ENCODE measurements at regions not wholly inside any gene's neighbourhood (a gene's known extent, or its start where the extent isn't known, plus 50 kb on each side); places are given as distances from the start of the nearest gene placed in this dataset.

DNA sequence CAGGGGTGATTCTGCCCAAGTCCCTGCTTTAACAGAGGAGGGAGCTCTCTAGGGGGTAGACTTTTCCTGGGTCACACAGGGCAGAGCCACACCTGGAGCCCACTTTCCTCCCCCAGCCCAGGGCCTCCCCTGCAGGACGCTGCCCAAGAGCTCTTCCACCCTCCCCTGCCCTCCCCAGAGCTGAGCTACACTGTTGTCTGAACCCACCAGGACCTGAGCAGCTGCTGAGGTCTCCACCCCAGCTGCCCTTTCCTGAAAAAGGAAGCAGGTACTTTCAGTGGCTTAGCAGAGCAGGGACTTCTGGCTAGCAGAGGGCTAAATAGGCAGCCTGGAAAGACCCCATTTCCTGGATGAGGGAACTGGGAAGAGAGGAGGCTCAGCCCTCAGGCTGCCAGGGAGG is 169.3 kb upstream of the ETV3 start:
- H3K27me3 ChIP-seq, result no peaks in the 10 kb centered on the region
- no peak for TF ChIP-seq POLR2A (IDR thresholded peaks at IDR 0.05)
- no peak for TF ChIP-seq CTCF (IDR thresholded peaks at IDR 0.05)
- no peak for TF ChIP-seq POLR2AphosphoS5 (IDR thresholded peaks at IDR 0.05)
- no peaks in the 10 kb centered on the region for H3K4me1 ChIP-seq
- DNase-seq (ENCODE audit: low spot score in 2 of 2), result no peak
- no peaks in the 10 kb centered on the region for H3K36me3 ChIP-seq
- no peak overlapping the region for H3K4me3 ChIP-seq
- no peak overlapping the region for H3K27ac ChIP-seq
- no peaks in the 10 kb centered on the region for H3K9me3 ChIP-seq
- intact Hi-C loops (cut with DNase I; ENCODE audit: low total_unique reads), result no loop called here

DNA sequence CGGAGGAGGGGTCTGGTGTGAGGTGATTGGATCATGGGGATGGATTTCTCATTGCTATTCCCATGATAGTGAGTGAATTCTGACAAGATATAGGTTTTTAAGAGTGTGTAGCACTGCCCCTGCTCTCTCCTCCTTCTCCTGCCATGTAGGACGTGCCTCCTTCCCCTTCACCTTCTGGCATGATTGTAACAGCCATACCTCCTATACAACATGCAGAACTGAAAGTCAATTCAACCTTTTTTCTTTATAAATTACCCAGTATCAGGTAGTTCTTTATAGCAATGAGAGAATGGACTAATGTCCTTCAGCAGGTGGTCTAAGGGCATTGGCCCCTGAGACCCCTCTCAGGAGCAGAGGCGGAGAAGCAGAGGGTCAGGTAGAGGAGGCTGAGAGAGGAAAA is 168.7 kb upstream of the ETV3 start:
- TF ChIP-seq POLR2AphosphoS5 (IDR thresholded peaks at IDR 0.05) (no peak), CTCF (IDR thresholded peaks at IDR 0.05) (no peak), POLR2A (IDR thresholded peaks at IDR 0.05) (no peak)
- no peaks in the 10 kb centered on the region for H3K4me1 ChIP-seq
- DNase-seq (ENCODE audit: low spot score in 2 of 2), result no peak
- no peaks in the 10 kb centered on the region for H3K36me3 ChIP-seq
- no peak overlapping the region for H3K27ac ChIP-seq
- H3K9me3 ChIP-seq, result no peaks in the 10 kb centered on the region
- H3K4me3 ChIP-seq, result no peak overlapping the region
- intact Hi-C loops (cut with DNase I; ENCODE audit: low total_unique reads), result no loop called here
- H3K27me3 ChIP-seq, result no peaks in the 10 kb centered on the region

GRCh38 chr1:157304271-157304670 is 166.1 kb upstream of the ETV3 start:
- no peak for TF ChIP-seq POLR2A (IDR thresholded peaks at IDR 0.05)
- no peak for TF ChIP-seq CTCF (IDR thresholded peaks at IDR 0.05)
- TF ChIP-seq POLR2AphosphoS5 (IDR thresholded peaks at IDR 0.05), result no peak
- no peaks in the 10 kb centered on the region for H3K4me1 ChIP-seq
- intact Hi-C loops (cut with DNase I; ENCODE audit: low total_unique reads), result no loop called here
- H3K9me3 ChIP-seq, result no peaks in the 10 kb centered on the region
- H3K27ac ChIP-seq, result no peak overlapping the region
- no peak for DNase-seq (ENCODE audit: low spot score in 2 of 2)
- H3K4me3 ChIP-seq, result no peak overlapping the region
- no peaks in the 10 kb centered on the region for H3K27me3 ChIP-seq
- H3K36me3 ChIP-seq, result no peaks in the 10 kb centered on the region

DNA sequence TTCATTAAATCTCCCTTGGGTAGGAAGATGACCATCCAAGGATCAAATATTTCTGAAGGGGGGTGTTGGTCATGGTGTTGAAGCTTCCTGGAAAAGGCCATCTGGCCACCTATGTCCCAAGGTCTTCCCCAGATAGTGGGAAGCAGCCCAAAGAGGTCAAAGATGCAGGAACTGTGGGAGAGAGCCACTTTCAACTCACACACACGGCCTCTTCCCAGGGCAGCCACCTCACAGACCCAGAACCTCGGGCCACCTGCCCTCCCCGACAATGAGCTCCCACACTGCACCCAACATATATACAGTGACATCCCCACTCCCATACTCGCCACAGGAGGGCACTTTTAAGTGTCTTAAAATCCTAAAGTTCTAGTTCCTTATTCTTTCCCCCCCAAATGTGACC is 164.5 kb upstream of the ETV3 start:
- TF ChIP-seq POLR2AphosphoS5 (IDR thresholded peaks at IDR 0.05) (no peak), POLR2A (IDR thresholded peaks at IDR 0.05) (no peak), CTCF (IDR thresholded peaks at IDR 0.05) (no peak)
- no peak overlapping the region for H3K4me3 ChIP-seq
- H3K27ac ChIP-seq, result no peak overlapping the region
- intact Hi-C loops (cut with DNase I; ENCODE audit: low total_unique reads), result no loop called here
- H3K4me1 ChIP-seq, result no peaks in the 10 kb centered on the region
- DNase-seq (ENCODE audit: low spot score in 2 of 2), result no peak
- no peaks in the 10 kb centered on the region for H3K36me3 ChIP-seq
- no peaks in the 10 kb centered on the region for H3K27me3 ChIP-seq
- no peaks in the 10 kb centered on the region for H3K9me3 ChIP-seq

DNA sequence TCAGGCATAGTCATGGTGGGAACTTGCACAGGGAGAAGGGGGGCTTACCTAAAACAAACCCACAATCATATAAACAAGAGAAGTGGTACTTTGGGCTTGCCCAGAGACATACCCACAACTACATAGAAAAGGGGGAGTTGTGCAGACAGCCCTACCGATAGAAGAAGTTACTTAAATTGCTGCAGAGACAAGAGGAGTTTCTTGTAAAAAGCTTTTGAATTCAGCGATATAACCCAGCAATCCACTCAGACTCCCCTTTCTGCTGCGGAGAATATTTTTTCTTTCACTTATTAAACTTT is 164.0 kb upstream of the ETV3 start:
- DNase-seq (ENCODE audit: low spot score in 2 of 2), result no peak
- Histone ChIP-seq H3K27me3 (no peaks in the 10 kb centered on the region), H3K4me1 (no peaks in the 10 kb centered on the region), H3K36me3 (no peaks in the 10 kb centered on the region), H3K4me3 (no peak overlapping the region), H3K27ac (no peak overlapping the region), H3K9me3 (no peaks in the 10 kb centered on the region)
- TF ChIP-seq CTCF (IDR thresholded peaks at IDR 0.05) (no peak), POLR2AphosphoS5 (IDR thresholded peaks at IDR 0.05) (no peak), POLR2A (IDR thresholded peaks at IDR 0.05) (no peak)
- intact Hi-C loops (cut with DNase I; ENCODE audit: low total_unique reads), result no loop called here

Measured in breast epithelium (tissue), 4 donors.